Gastrocnemius medialis (tissue), 4 donors: ENCODE measurements at regions not wholly inside any gene's neighbourhood (a gene's known extent, or its start where the extent isn't known, plus 50 kb on each side); places are given as distances from the start of the nearest gene placed in this dataset.

ENCODE experiments used
- POLR2A ChIP-seq, 2 donors: fragments of 450-650 bp; IDR thresholded peaks; one replicate each; pipeline ENCODE4 v1.6.1; 2017; ENCODE audit warnings: antibody characterized with exemption in 2 of 2, mild to moderate bottlenecking in 2 of 2, moderate library complexity in 2 of 2
- TF ChIP-seq, protein P1 (sequence below), 5 experiments: fragments of 450-650 bp in 3 of 5; fragments of 200-600 bp in 2 of 5; sonication (generic) in 2 of 5; IDR thresholded peaks in 4 of 5; conservative IDR thresholded peaks in 1 of 5; 1 replicate in 4 of 5; 2 replicates in 1 of 5; pipeline ENCODE4 v1.5.1; 2016 to 2019; ENCODE audit warnings: antibody characterized with exemption in 5 of 5, mild to moderate bottlenecking in 3 of 5, moderate library complexity in 3 of 5

DNA sequence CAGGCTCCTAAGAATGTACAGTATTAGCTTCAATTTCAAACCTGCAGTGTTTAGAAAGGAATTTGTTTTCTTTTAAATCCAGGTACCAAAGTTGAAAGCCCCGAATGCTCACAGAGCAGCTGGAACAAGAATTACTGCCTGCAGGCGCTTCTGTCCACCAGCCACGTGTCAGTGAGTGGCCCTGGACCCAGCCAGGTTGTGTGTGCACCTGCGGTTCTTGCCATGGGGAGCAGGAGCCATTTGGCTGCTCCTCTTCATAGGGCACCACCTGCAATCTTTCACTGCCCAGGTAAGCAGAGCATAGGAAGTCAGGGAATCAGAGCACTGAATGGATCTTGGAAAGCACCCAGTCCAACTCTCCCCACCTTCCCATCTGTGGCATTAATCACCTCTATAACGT is 79.5 kb upstream of the PIP5K1B start:
- TF ChIP-seq, protein P1, sequence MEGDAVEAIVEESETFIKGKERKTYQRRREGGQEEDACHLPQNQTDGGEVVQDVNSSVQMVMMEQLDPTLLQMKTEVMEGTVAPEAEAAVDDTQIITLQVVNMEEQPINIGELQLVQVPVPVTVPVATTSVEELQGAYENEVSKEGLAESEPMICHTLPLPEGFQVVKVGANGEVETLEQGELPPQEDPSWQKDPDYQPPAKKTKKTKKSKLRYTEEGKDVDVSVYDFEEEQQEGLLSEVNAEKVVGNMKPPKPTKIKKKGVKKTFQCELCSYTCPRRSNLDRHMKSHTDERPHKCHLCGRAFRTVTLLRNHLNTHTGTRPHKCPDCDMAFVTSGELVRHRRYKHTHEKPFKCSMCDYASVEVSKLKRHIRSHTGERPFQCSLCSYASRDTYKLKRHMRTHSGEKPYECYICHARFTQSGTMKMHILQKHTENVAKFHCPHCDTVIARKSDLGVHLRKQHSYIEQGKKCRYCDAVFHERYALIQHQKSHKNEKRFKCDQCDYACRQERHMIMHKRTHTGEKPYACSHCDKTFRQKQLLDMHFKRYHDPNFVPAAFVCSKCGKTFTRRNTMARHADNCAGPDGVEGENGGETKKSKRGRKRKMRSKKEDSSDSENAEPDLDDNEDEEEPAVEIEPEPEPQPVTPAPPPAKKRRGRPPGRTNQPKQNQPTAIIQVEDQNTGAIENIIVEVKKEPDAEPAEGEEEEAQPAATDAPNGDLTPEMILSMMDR (IDR thresholded peaks at IDR 0.05 in 4 of 5, conservative IDR thresholded peaks at IDR 0.05 in 1 of 5): no peak
- TF ChIP-seq POLR2A (IDR thresholded peaks at IDR 0.05): no peak
